OCI-LY3 (cell line): ENCODE measurements at regions not wholly inside any gene's neighbourhood (a gene's known extent, or its start where the extent isn't known, plus 50 kb on each side); places are given as distances from the start of the nearest gene placed in this dataset.

Experiments
- CTCF ChIP-seq: fragments of 200-600, 300-600 bp; sonication (generic); IDR thresholded peaks from 2 replicates; pipeline ENCODE4 v1.5.1; 2014; ENCODE audit warnings: antibody characterized with exemption, low read length, low read depth
- EZH2phosphoT487 ChIP-seq: fragments of 200-600 bp; shearing (Covaris generic); IDR thresholded peaks from 2 replicates; pipeline ENCODE4 v1.6.1; 2018; ENCODE audit warnings: antibody characterized with exemption, mixed run types, low read depth

- no peak for TF ChIP-seq EZH2phosphoT487
- TF ChIP-seq CTCF: no peak
Observed at GRCh38 chr2:238979636-238980035, 131.8 kb downstream of the TWIST2 start.
